Tongue (tissue), 1 donor: ENCODE measurements at regions not wholly inside any gene's neighbourhood (a gene's known extent, or its start where the extent isn't known, plus 50 kb on each side); places are given as distances from the start of the nearest gene placed in this dataset.
"Not testable (repeated sequence)": the region's sequence is repeated elsewhere in the genome, so short reads cannot be mapped to it uniquely, and the experiment has no call there.

ENCODE experiments used
- DNase-seq: peaks from one replicate; pipeline ENCODE4 v3.0.0-alpha.2; 2015

DNA sequence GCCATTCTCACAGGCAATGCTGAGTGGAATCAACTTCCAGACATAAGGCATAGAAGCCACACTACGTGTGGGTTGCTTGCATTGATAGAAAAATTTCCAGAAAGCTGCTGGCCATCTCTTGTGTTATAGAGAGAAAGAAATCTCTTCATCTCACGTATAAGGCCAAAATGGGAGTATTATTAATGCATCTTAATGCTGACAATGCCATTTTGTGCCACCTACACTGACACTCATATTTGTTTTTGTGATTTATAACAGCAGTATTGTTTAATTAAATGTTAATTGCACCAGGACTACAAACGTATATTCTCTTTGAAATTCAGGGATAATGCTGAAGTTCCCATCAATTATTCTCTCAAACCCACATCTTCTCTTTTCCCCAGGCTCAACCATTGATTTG lies 56.1 kb upstream of the TMEM132D start:
- no peak for DNase-seq

DNA sequence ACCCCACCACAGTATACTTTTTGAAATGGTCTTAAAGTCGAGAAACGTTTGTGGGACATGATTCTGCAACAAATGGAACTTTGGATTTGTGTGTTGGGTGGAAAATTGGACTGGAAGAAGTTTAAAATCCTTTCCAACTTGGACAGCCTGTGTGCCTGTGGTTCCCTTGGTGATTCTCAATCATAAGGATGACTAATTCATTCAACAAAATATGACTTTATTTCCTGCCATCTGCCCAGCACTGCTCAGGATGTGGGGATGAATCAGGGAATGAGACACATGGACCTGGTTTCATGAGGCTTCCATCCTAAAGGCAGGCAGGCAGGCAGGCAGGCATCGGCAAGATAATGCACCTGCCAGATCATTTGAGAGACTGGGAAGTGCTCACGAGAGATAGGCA lies 57.3 kb upstream of the TMEM132D start:
- peak; percentile 20 for DNase-seq

DNA sequence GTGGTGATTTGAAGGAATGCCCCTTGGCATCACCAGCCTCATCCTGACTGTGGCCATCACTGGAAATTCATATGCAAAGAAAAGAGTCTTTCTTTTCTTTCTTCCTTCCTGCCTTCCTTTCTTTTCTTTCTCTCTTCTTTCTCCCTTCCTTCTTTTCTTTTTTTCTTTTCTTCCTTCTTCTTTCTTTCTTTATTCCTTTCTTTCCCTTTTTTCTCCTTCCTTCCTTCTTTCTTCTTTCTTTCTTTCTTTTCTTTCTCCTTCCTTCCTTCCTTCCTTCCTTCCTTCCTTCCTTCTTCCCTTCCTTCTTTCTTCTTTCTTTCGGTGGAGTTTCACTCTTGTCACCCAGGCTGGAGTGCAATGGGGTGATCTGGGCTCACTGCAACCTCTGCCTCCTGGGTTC lies 58.0 kb upstream of the TMEM132D start:
- no peak for DNase-seq

DNA sequence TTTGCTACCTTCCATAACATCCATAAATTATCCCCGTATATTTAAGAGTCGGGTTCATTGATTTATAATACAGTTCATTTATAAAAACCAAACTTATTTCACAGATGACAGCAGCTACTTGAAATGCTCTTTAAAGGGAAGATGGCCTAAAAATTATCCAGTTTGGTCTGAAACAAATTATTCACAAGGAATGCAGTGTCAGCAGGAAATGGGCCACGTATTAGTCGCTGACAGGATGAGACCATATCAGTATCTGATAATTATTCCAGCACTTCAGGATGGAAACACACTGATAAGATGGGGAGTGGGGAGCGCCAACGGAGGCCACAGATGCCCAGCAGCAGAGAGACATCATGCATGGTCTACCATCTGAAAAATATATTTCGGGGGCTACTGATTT lies 60.5 kb upstream of the TMEM132D start:
- DNase-seq: no peak

DNA sequence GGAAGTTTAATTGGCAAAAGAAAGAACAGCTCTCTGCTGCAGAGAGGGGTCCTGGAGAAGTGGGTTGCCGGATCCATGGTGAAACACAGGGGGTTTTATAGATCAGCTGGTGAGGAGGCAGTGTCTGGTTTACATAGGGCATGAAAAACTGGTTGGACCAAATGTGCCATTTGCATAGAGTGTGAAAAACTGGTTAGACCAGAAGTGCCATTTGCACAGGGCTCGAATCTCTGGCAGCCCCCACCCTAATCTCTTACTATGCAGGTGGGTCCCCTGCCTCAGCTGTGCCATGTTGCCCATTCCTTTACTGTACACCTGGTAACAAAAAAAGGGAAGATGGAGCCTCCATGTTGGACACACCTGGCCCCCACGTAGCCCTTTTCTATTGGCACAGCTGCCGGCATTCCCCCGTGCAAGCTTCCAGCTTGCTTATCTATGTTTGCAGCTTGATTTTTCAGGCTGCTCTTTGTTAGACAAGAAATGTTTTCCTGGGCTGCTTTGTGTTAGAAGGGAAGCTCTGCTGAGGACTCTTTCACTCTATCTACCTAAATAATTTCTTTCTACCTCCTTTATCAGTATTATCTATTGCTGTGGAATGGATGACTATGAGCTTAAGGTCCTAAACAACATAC lies 61.1 kb upstream of the TMEM132D start:
- DNase-seq: no peak

DNA sequence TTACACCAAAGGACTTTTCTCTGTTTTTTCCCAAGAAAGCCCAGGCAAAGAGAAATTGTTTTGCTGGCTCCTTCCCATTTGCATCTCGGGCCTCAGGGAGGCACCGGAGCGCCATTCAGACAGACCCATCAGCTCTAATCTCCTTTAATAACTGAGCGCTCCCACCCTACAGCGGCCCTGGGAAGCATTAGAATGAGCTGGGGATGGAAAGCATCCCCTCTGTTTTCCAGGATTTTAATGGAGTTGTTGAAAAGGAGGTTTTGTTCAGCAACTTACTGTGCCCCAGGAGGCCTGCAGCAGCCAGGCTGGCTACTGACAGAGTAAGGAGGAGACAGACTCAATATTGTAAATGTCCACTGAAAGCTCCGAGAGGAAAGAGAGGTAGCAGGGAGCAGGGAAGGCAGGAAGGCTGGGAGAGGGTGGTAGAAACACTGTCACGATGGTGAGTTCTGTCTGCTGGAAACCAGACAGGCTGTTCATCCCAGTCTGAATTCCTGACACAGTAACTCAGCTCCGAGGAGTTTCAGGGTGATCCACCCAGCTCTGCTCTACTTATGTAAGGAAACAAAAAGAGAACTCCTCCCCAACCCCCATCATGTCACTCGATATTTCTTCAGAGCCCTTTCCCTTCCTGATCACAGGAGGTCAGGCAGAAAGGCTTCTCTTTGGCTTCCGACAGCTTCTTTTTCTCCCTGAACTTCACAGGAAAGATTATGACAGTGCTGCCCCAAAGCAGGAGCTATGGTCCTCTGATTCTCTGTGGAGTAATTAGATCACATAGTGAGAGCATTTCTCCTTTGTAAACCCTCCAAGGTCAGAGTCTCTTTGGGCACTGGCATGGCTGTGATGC lies 62.5 kb upstream of the TMEM132D start:
- no peak for DNase-seq

DNA sequence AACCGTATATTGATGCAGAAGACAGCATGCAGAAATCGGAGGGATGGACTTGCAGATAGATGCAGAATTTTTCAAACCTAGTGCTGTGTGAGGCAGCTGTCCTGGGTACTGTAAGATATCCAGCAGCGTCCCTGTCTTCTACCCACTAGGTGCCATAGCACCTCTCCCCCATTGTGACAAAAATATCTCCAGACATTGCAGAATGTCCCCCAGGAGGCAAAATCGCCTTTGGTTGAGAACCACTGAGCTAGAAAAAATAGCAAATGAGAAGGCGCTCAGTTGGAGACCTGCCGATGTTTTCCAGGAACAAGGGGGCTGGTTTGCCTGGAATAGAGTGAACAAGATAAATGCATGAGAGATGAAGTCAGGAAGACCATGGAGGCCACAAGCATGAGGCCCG lies 67.9 kb upstream of the TMEM132D start:
- no peak for DNase-seq

DNA sequence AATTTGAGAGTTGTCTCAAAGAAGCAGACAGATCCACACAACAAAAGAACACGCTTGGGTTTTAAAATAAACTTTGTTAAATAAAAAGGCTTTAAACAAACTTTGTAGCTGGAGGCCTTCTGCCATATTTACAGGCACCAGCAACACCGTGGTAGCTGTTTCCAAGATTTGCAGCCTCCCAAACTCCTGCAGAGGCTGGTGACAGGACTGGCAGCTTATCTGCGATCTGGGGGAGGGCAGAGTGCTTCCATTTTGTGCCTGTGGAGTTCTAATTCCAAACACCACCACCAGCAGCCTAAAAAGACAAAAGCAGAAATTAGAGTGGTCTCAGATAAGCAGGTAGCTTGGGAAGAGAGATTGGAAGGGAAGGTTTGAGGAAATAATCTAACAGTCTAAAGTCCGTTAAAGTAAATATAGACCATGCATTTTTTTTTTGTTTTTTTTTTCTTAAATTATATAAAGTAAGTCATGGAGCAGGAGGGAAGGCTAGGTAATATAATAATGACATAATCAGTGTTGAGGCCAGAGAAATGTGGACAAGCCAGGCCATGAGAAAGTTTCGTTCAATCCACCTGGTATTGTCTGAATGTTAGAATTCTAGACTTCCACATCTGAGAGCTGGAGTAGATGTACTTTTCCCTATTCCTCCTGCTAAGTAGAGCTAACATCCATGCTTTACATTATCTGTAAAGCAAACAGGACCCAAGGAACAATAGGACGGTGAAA lies 69.6 kb upstream of the TMEM132D start:
- DNase-seq: no peak

DNA sequence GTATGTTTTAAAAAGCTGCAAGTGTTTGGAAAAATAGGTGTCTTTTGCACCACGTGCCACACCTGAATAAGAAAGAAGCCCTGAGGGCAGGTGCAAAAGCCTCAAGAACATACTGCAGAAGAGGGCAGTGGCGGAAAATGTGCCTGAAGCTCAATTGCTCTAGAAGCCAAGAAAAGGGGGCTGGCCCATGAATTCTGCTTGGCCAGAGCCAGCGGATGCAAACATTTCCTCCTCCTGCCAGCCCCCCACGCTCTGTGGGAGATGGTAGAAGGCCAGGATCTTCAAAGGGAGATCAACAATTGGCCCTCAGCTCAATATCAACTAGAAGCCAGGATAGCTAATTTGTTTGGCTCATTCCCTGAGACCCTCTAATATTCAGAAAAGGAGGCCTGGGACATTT lies 80.3 kb upstream of the TMEM132D start:
- peak; percentile 2 for DNase-seq

DNA sequence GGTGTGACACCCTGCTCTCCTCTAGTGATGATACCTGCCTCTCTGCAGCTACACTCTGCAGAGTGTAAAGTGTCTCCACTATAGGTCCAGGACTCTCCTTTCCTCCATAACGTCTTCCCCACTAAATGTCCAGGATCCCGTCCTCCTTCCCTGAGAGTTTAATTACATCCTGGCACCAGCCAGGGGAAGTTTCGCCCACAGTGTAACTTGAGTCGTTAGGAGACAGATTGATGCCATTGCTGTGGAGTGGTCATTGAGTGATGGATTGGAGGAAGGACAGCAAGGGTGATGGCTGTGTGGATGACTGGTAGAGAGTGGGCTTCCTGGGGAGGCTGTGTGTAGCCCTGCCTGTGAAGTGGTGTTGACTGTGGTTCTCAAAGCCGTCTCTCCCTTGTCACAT lies 84.0 kb upstream of the TMEM132D start:
- no peak for DNase-seq

DNA sequence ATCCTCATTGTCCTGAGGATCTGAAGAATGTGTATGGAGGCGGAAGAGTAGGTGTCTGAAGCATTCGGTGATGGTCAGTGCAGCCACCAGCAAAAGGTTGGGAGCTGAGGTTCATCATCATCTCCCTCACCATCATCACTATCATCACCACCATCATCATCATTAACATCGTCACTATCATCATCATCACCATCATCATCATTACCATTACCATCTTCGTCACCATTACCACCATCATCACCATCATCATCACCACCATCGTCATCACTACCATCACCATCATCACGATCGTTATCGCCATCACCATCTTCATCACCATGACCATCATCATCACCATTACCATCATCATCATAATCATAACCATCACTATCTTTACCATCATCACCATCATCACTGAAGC lies 90.8 kb upstream of the TMEM132D start:
- no peak for DNase-seq

DNA sequence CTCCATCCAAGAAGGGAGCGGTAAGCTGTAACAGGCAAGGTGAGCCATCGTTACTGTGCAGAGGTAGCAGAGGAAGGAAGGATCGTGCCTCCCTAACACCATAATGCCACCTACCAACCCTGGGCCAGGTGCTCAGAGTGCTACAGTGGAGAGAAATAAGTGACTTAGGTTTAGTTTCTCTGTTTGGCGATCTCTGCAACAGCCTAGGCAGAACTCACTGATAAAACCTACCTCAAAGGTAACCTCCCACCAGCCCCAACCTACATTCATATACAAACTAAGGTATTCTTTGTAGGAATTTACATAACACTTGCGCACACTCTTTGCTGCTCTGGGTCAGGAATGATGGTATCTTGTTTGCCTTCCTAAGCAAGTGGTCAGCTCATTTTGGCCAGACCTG lies 93.4 kb upstream of the TMEM132D start:
- no peak for DNase-seq

DNA sequence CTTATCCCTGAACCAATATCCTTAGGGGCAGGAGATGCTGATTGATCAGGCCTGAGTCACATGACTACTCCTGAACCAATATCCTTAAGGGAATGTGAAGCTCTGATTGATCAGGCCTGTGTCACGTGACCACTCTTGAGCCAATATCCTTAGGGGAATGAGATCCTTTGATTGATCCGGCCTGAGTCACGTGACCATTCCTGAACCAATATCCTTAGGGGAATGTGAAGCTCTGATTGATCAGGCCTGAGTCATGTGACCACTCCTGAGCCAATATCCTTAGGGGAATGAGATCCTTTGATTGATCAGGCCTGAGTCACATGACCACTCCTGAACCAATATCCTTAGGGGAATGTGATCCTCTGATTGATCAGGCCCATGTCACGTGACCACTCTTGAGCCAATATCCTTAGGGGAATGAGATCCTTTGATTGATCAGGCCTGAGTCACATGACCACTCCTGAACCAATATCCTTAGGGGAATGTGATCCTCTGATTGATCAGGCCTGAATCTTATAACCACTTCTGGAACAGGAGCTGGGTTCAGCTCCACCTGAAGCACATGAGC lies 100.6 kb upstream of the TMEM132D start:
- DNase-seq: not testable (repeated sequence)

DNA sequence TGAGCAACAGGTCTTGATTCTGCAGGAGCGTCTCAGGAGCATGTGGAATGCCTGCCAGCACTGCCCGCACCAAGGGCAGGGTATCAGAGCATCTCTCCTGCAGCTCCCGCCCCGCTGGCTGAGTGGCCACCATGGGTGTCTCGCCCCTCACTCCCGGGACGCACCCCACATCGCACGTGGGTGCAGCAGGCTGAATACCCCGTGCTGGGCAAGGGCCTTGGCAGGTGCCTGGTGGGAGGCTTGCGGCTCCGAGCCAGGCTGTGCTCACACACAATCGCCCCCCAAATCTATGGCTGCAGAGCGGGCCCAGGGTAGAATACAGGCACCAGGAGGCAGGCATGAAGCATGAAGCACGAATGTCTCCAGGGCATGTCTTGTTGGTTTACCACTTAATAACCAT lies 103.9 kb upstream of the TMEM132D start:
- DNase-seq: no peak

DNA sequence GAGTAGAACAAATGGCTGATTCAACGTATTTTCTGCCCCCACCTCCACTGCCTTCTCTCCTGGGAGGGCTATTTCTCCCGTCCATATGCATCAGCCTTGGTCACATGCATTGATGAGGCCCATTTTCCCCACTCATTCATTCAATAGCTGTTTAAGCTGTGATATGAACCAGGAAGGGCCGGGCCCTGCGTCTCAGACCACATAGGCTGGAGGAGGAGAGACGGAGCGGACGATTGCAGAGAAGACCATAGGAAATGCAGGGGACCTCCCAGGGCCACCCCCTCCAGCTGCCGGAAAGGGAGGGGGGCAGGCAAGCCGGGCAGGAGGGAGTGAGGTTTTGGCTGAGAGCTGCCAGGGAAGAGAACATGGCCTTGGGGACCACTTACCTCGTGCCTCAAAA lies 104.4 kb upstream of the TMEM132D start:
- DNase-seq: no peak

DNA sequence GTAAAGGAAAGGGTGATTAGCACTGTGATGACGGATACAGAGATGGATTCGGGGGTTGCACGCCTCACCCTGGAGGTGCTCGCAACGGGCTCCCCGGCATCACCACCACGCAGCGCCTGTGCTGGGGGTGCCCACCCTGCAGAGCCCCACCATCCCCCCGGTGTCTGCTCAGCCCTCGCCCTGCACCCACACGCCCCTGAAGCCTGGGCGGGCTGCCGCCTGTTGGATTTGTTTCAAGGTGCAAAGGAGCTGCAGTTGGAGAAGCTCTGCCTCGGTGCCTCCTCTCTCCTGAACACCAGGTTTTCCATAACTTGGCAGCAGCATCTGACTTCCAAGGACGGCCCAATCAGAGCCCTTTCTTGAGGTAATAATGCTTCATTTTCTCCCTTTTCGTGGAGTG lies 106.1 kb upstream of the TMEM132D start:
- no peak for DNase-seq

DNA sequence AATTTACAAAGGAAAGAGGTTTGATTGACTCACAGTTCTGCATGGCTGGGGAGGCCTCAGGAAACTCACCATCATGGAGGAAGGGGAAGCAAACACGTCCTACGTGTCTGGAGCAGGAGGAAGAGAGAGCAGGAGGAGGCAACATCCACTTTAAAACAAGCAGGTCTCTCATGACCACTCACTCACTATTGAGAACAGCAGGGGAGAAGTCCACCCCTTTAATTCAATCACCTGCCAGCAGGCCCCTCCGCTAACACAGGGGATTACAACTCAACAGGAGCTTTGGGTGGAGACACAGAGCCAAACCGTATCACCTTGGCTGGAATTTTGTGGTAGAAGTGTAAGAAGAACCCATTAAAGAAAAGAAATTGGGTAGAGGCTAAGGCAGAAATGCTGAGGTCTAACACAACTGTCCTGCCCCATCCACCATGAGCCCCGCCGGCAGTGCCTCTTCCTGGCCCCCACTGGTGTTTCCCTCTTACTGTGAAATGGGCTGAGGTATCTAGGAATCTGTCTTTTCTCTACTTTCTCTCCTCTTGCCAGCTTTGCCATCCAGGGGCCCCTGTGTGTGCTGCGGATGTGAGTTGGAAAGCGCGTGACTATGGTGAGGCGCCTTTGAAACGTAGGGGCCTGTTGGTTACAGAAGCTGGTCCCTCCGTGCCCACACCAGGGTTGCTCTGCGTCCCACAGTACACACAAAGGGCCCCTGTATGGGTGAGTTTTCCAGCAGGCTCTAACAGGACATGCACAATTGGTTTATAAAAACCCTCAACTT lies 108.0 kb upstream of the TMEM132D start:
- no peak for DNase-seq

DNA sequence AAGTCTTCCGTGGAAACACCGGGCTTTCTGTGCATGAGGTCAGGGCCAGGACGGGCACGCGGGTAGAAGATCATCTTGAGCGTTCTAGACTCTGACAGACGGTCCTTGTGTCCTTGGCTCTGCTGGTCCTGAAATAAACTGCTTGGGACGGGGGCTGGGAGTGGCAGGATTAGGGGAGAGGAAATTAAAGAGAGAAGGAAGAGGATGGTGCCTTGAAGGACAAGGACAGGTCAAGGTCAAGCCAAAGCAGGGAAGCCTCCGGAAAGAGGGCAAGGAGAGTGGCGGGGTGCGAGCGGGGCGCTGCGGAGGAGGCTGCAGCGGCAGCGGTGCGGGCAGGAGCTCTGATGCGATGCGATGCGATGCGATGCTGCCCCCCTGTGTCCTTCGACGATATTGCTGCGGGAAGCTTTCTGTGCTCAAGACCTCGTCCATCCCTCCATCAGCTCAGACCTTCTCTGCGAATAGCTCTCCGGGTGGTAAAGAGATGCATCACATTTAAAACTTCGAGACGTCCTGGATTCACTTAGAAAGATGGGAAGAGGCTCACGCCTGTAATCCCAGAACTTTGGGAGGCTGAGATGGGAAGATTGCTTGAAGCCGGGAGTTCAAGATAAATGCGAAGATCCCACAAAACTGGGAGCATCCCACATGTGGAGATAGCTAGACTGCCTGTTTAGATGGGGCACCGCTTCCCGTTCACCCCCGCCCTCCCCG lies 110.1 kb upstream of the TMEM132D start:
- DNase-seq: peak; percentile 85

DNA sequence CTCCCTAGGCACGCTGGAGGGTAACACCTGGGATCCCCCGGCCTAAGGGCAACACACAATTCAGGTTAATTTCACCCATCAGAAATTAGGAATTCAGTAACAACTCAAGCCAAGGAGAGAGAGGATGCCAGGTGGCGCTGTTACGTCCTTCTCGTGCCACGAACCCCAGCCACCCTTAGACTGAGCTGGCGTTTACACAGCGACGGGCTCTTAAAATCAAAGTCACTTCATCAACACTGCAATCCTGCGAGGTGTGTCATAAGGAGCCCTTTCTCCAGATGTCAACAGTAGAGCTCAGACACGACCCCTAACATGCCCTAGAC lies 110.6 kb upstream of the TMEM132D start:
- DNase-seq: peak; percentile 7

DNA sequence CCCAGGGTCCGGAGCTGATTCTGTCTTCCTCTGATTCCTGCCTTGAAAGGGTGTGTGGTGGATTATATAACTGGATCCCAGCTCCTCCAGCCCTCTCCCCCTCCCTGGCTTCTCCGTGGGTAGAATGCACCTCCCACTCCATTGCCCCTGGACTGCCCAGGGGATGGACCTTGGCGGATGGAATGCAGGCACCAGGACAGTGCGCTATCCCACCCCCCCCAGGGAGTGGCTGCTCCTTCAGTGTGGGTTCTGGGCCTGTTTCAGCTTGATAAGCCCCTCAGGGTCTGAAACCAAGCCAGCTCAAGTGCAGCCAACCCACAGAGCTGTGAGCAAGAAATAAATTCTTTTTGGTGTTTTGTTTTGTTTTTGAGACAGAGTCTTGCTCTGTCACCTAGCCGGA lies 112.4 kb upstream of the TMEM132D start:
- peak; percentile 22 for DNase-seq

DNA sequence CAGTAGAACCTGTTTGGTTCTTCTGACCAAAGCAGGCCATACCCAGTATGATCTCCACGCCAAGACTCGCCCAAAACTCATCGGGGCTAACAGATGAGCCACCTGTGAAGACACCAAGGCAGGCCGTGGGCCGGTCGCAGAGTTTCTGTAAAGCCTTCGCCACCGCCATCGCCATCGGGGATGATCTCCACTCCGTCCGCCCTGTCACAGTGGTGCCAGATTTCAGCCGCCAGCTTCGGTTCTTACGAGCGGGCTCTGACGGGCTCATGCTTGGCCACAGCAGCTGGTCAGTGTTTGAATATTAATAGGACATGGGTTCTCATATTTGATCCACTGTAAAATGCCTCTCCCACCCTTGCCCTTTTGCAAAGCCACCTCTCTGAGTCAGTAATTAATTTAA lies 113.2 kb upstream of the TMEM132D start:
- peak; percentile 56 for DNase-seq
